ENCODE measurements at regions not wholly inside any gene's neighbourhood (a gene's known extent, or its start where the extent isn't known, plus 50 kb on each side); places are given as distances from the start of the nearest gene placed in this dataset.

DNA sequence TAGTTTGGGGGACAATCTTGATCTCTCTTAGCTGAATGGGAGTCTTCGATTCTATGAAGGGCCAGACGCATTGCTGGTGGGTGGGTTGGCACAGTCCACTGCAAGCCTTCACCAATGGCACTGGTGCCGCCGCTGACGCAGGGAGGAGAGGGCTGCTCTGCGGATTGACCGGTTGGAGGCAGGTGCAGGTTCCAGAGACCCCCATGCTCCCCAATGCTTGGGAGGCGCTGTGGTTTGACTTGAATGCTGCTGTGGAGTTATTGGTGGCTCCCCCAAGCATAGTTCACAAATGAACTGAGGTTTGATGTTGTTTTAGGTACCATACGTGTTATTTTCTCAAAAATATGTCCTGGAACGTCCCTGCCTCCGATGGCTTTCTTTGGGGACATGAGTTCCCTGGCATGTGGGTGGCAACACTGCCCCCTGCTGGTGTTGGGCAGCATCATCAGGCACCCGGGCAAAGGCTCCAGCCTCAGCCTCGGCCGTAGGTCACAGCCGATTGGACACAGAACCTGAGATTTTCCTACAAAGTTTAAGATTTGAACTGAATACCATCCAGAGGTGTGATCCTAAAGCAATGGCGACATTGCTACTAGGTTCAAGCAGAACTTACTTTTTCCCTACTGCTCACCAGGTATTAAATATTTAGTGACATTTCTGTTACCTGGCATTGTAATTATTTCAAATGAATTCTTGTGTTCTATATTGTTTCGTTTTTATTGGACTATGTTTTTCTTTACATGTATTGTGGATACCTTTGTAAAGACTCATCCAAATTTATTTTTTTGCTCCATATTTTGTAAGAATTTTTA is 95.5 kb downstream of the ANKRD10 start (continued):
- TF ChIP-seq, protein P1, sequence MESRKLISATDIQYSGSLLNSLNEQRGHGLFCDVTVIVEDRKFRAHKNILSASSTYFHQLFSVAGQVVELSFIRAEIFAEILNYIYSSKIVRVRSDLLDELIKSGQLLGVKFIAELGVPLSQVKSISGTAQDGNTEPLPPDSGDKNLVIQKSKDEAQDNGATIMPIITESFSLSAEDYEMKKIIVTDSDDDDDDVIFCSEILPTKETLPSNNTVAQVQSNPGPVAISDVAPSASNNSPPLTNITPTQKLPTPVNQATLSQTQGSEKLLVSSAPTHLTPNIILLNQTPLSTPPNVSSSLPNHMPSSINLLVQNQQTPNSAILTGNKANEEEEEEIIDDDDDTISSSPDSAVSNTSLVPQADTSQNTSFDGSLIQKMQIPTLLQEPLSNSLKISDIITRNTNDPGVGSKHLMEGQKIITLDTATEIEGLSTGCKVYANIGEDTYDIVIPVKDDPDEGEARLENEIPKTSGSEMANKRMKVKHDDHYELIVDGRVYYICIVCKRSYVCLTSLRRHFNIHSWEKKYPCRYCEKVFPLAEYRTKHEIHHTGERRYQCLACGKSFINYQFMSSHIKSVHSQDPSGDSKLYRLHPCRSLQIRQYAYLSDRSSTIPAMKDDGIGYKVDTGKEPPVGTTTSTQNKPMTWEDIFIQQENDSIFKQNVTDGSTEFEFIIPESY (CRISPR knock-in tag; IDR thresholded peaks at IDR 0.05): peak; percentile 30; the same call in 1 of the 2 replicates
- TF ChIP-seq HNRNPK (IDR thresholded peaks at IDR 0.05; ENCODE audit: low read depth, low read length, poor library complexity, severe bottlenecking): no peak
- TF ChIP-seq, protein P2, sequence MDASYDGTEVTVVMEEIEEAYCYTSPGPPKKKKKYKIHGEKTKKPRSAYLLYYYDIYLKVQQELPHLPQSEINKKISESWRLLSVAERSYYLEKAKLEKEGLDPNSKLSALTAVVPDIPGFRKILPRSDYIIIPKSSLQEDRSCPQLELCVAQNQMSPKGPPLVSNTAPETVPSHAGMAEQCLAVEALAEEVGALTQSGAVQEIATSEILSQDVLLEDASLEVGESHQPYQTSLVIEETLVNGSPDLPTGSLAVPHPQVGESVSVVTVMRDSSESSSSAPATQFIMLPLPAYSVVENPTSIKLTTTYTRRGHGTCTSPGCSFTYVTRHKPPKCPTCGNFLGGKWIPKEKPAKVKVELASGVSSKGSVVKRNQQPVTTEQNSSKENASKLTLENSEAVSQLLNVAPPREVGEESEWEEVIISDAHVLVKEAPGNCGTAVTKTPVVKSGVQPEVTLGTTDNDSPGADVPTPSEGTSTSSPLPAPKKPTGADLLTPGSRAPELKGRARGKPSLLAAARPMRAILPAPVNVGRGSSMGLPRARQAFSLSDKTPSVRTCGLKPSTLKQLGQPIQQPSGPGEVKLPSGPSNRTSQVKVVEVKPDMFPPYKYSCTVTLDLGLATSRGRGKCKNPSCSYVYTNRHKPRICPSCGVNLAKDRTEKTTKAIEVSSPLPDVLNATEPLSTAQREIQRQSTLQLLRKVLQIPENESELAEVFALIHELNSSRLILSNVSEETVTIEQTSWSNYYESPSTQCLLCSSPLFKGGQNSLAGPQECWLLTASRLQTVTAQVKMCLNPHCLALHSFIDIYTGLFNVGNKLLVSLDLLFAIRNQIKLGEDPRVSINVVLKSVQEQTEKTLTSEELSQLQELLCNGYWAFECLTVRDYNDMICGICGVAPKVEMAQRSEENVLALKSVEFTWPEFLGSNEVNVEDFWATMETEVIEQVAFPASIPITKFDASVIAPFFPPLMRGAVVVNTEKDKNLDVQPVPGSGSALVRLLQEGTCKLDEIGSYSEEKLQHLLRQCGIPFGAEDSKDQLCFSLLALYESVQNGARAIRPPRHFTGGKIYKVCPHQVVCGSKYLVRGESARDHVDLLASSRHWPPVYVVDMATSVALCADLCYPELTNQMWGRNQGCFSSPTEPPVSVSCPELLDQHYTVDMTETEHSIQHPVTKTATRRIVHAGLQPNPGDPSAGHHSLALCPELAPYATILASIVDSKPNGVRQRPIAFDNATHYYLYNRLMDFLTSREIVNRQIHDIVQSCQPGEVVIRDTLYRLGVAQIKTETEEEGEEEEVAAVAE (CRISPR knock-in tag; IDR thresholded peaks at IDR 0.05; ENCODE audit: borderline replicate concordance): peak; percentile 61; the same call in 1 of the 2 replicates
- TF ChIP-seq, protein P3, sequence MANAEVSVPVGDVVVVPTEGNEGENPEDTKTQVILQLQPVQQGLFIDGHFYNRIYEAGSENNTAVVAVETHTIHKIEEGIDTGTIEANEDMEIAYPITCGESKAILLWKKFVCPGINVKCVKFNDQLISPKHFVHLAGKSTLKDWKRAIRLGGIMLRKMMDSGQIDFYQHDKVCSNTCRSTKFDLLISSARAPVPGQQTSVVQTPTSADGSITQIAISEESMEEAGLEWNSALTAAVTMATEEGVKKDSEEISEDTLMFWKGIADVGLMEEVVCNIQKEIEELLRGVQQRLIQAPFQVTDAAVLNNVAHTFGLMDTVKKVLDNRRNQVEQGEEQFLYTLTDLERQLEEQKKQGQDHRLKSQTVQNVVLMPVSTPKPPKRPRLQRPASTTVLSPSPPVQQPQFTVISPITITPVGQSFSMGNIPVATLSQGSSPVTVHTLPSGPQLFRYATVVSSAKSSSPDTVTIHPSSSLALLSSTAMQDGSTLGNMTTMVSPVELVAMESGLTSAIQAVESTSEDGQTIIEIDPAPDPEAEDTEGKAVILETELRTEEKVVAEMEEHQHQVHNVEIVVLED (CRISPR knock-in tag; IDR thresholded peaks at IDR 0.05; ENCODE audit: borderline replicate concordance): no peak
- no peak for TF ChIP-seq CC2D1A (CRISPR knock-in tag; IDR thresholded peaks at IDR 0.05)
- TF ChIP-seq, protein P4, sequence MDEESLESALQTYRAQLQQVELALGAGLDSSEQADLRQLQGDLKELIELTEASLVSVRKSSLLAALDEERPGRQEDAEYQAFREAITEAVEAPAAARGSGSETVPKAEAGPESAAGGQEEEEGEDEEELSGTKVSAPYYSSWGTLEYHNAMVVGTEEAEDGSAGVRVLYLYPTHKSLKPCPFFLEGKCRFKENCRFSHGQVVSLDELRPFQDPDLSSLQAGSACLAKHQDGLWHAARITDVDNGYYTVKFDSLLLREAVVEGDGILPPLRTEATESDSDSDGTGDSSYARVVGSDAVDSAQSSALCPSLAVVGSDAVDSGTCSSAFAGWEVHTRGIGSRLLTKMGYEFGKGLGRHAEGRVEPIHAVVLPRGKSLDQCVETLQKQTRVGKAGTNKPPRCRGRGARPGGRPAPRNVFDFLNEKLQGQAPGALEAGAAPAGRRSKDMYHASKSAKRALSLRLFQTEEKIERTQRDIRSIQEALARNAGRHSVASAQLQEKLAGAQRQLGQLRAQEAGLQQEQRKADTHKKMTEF (CRISPR knock-in tag; IDR thresholded peaks at IDR 0.05): 0 out of 2 replicates have a peak, but pooled peaks have one; percentile 25
- no peak for TF ChIP-seq SMAD1 (CRISPR knock-in tag; IDR thresholded peaks at IDR 0.05; ENCODE audit: borderline replicate concordance, low read depth)
- TF ChIP-seq, protein P5, sequence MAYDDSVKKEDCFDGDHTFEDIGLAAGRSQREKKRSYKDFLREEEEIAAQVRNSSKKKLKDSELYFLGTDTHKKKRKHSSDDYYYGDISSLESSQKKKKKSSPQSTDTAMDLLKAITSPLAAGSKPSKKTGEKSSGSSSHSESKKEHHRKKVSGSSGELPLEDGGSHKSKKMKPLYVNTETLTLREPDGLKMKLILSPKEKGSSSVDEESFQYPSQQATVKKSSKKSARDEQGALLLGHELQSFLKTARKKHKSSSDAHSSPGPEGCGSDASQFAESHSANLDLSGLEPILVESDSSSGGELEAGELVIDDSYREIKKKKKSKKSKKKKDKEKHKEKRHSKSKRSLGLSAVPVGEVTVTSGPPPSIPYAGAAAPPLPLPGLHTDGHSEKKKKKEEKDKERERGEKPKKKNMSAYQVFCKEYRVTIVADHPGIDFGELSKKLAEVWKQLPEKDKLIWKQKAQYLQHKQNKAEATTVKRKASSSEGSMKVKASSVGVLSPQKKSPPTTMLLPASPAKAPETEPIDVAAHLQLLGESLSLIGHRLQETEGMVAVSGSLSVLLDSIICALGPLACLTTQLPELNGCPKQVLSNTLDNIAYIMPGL (CRISPR knock-in tag; IDR thresholded peaks at IDR 0.05; ENCODE audit: borderline replicate concordance in 1 of 2, low read depth in 1 of 2): peak; percentile 23 to 77; a peak in 1 of 4 replicates
- no peak for TF ChIP-seq ZBTB8A (CRISPR knock-in tag; IDR thresholded peaks at IDR 0.05; ENCODE audit: borderline replicate concordance, low read depth)
- TF ChIP-seq, protein P6, sequence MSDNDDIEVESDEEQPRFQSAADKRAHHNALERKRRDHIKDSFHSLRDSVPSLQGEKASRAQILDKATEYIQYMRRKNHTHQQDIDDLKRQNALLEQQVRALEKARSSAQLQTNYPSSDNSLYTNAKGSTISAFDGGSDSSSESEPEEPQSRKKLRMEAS (IDR thresholded peaks at IDR 0.05): peak; percentile 22; the same call in 1 of the 2 replicates
- TF ChIP-seq SRY (CRISPR knock-in tag; IDR thresholded peaks at IDR 0.05): no peak
- 0 out of 2 replicates have a peak, but pooled peaks have one; percentile 56 for TF ChIP-seq FOXO1 (CRISPR knock-in tag; IDR thresholded peaks at IDR 0.05)
- peak; percentile 66 for TF ChIP-seq ZNF501 (CRISPR knock-in tag; IDR thresholded peaks at IDR 0.05)
- TF ChIP-seq GATAD2A (CRISPR knock-in tag; IDR thresholded peaks at IDR 0.05): 0 out of 2 replicates have a peak, but pooled peaks have one; percentile 27

Data from HepG2 (cell line).